ENCODE measurements at regions not wholly inside any gene's neighbourhood (a gene's known extent, or its start where the extent isn't known, plus 50 kb on each side); places are given as distances from the start of the nearest gene placed in this dataset.
A peak's percentile ranks its signal among the peaks of the same experiment; 100 is the strongest.

- no peak for ATAC-seq
- TF ChIP-seq POLR2A (IDR thresholded peaks at IDR 0.05) (no peak), CTCF (IDR thresholded peaks at IDR 0.05) (no peak)
- Histone ChIP-seq H3K4me1 (peaks cover 0 to 39% (median 15%) of the 10 kb centered on the region in 4 donors), H3K4me3 (no peak overlapping the region), H3K9me3 (no peaks in the 10 kb centered on the region), H3K27ac (no peak overlapping the region), H3K36me3 (no peaks in the 10 kb centered on the region), H3K27me3 (no peaks in the 10 kb centered on the region)
- WGBS (ENCODE audit: insufficient coverage, low coverage, low lambda C conversion rate, missing lambda C conversion rate): 87% methylated on average over 8 of the region's 8 CpGs
- no peak for DNase-seq
- intact Hi-C loops (cut with DNase I): no loop called here
These were observed 154.1 kb downstream of the NUP210 start for GRCh38 chr3:13266005-13266404.

GRCh38 chr3:13265507-13265906 is 154.6 kb downstream of the NUP210 start:
- Histone ChIP-seq H3K4me1 (peaks cover 0 to 44% (median 18%) of the 10 kb centered on the region in 4 donors), H3K27ac (no peak overlapping the region), H3K36me3 (no peaks in the 10 kb centered on the region), H3K9me3 (no peaks in the 10 kb centered on the region), H3K27me3 (no peaks in the 10 kb centered on the region), H3K4me3 (no peak overlapping the region)
- DNase-seq (no peak), ATAC-seq (no peak)
- intact Hi-C loops (cut with DNase I): no loop called here
- no peak for TF ChIP-seq POLR2A (IDR thresholded peaks at IDR 0.05)
- no peak for TF ChIP-seq CTCF (IDR thresholded peaks at IDR 0.05)
- WGBS (ENCODE audit: insufficient coverage, low coverage, low lambda C conversion rate, missing lambda C conversion rate): 65% methylated on average over 2 of the region's 3 CpGs

- WGBS (ENCODE audit: insufficient coverage, low coverage, low lambda C conversion rate, missing lambda C conversion rate): no CpG with 5 or more reads among the region's 7 CpGs
- intact Hi-C loops (cut with DNase I): no loop called here
- no peak for ATAC-seq
- DNase-seq: no peak
- no peaks in the 10 kb centered on the region for H3K36me3 ChIP-seq
- H3K4me3 ChIP-seq: no peak overlapping the region
- no peaks in the 10 kb centered on the region for H3K27me3 ChIP-seq
- H3K27ac ChIP-seq: no peak overlapping the region
- H3K4me1 ChIP-seq: peaks cover 0 to 49% (median 20%) of the 10 kb centered on the region in 4 donors
- no peaks in the 10 kb centered on the region for H3K9me3 ChIP-seq
- TF ChIP-seq CTCF (IDR thresholded peaks at IDR 0.05) (no peak), POLR2A (IDR thresholded peaks at IDR 0.05) (no peak)
These were observed 155.1 kb downstream of the NUP210 start for GRCh38 chr3:13265016-13265415.

GRCh38 chr3:13264468-13264795 is 155.7 kb downstream of the NUP210 start:
- peaks cover 0 to 54% (median 21%) of the 10 kb centered on the region in 4 donors for H3K4me1 ChIP-seq
- no peak for DNase-seq
- WGBS (ENCODE audit: insufficient coverage, low coverage, low lambda C conversion rate, missing lambda C conversion rate): 20% methylated on average over 2 of the region's 9 CpGs

More at GRCh38 chr3:13264468-13264795, 155.7 kb downstream of the NUP210 start:
- no peak overlapping the region for H3K4me3 ChIP-seq
- no peak for ATAC-seq
- H3K27me3 ChIP-seq: no peaks in the 10 kb centered on the region
- no peak for TF ChIP-seq POLR2A (IDR thresholded peaks at IDR 0.05)
- TF ChIP-seq CTCF (IDR thresholded peaks at IDR 0.05): no peak
- no peaks in the 10 kb centered on the region for H3K9me3 ChIP-seq
- intact Hi-C loops (cut with DNase I): no loop called here
- no peaks in the 10 kb centered on the region for H3K36me3 ChIP-seq
- peak overlapping the region; percentile 67 to 82 (median 76) for H3K27ac ChIP-seq

Data from right lobe of liver (tissue), 6 donors.